HEK293 (cell line): ENCODE measurements at regions not wholly inside any gene's neighbourhood (a gene's known extent, or its start where the extent isn't known, plus 50 kb on each side); places are given as distances from the start of the nearest gene placed in this dataset.

Experiments
- CTCF ChIA-PET: fragments of 350-600 bp; formaldehyde crosslinking; extraction: SDS; loops from one replicate; lab custom pipeline; 2021; ENCODE audit warnings: antibody characterized with exemption; lab: Yijun Ruan, JAX
- POLR2A ChIA-PET: fragments of 300-600 bp; formaldehyde crosslinking; extraction: SDS; loops from one replicate; lab custom pipeline; 2020; ENCODE audit warnings: antibody characterized with exemption, inconsistent platforms; lab: Yijun Ruan, JAX
- H3K27ac ChIP-seq: fragments of 200-500 bp; sonication (Bioruptor generic); 2 replicates; pipeline ENCODE4 v1.5.1; 2014; ENCODE audit warnings: low read depth, low read length, control low read depth, inconsistent platforms; ENCODE audit errors: extremely low read depth
- H3K36me3 ChIP-seq, 2 experiments: fragments of 200-500 bp in 1 of 2; sonication (Bioruptor generic) in 1 of 2; 1 replicate in 1 of 2; 2 replicates in 1 of 2; pipeline ENCODE4 v1.5.1; 2014 to 2017; ENCODE audit warnings: inconsistent platforms in 2 of 2, low read length in 2 of 2; ENCODE audit not compliant: control insufficient read depth in 2 of 2, insufficient read depth in 1 of 2
- H3K4me1 ChIP-seq: fragments of 200-500 bp; sonication (Bioruptor generic); 2 replicates; pipeline ENCODE4 v1.5.1; 2014; ENCODE audit warnings: mild to moderate bottlenecking, low read length, inconsistent platforms; ENCODE audit not compliant: control insufficient read depth, insufficient read depth
- H3K4me3 ChIP-seq: 2 replicates; pipeline ENCODE4 v1.5.1; 2011; ENCODE audit warnings: low read depth, mild to moderate bottlenecking, control low read depth, low read length, moderate library complexity
- H3K9me3 ChIP-seq: fragments of 200-500 bp; sonication (Bioruptor generic); 2 replicates; pipeline ENCODE4 v1.5.1; 2014; ENCODE audit warnings: low read depth, low read length, inconsistent platforms; ENCODE audit not compliant: control insufficient read depth, insufficient read depth
- KLF7 ChIP-seq: fragments of 450-650 bp; formaldehyde crosslinking; IDR thresholded peaks from 2 replicates; pipeline ENCODE4 v1.5.1; 2016; ENCODE audit warnings: missing biosample characterization, missing genetic modification characterization, borderline replicate concordance
- RBAK ChIP-seq: fragments of 450-650 bp; formaldehyde crosslinking; IDR thresholded peaks from 2 replicates; pipeline ENCODE4 v1.5.1; 2016; ENCODE audit warnings: missing biosample characterization, missing genetic modification characterization
- SCRT2 ChIP-seq: fragments of 450-650 bp; formaldehyde crosslinking; IDR thresholded peaks from 2 replicates; pipeline ENCODE4 v1.5.1; 2016; ENCODE audit warnings: missing biosample characterization, missing genetic modification characterization
- SP2 ChIP-seq: fragments of 450-650 bp; formaldehyde crosslinking; IDR thresholded peaks from 2 replicates; pipeline ENCODE4 v1.5.1; 2016; ENCODE audit warnings: missing biosample characterization, missing genetic modification characterization
- ZBTB48 ChIP-seq: fragments of 450-650 bp; formaldehyde crosslinking; IDR thresholded peaks from 2 replicates; pipeline ENCODE4 v1.5.1; 2016; ENCODE audit warnings: missing biosample characterization, missing genetic modification characterization
- ZFHX2 ChIP-seq: fragments of 450-650 bp; formaldehyde crosslinking; conservative IDR thresholded peaks from 2 replicates; pipeline ENCODE4 v1.5.1; 2016; ENCODE audit warnings: missing biosample characterization, missing genetic modification characterization
- ZIC2 ChIP-seq: fragments of 450-650 bp; formaldehyde crosslinking; IDR thresholded peaks from 2 replicates; pipeline ENCODE4 v1.5.1; 2016; ENCODE audit warnings: missing biosample characterization, missing genetic modification characterization
- ZNF112 ChIP-seq: fragments of 450-650 bp; formaldehyde crosslinking; IDR thresholded peaks from 2 replicates; pipeline ENCODE4 v1.5.0; 2017; ENCODE audit warnings: missing biosample characterization, missing genetic modification characterization
- ZNF138 ChIP-seq: fragments of 450-650 bp; formaldehyde crosslinking; IDR thresholded peaks from 2 replicates; pipeline ENCODE4 v1.5.1; 2016; ENCODE audit warnings: missing biosample characterization, missing genetic modification characterization, borderline replicate concordance
- ZNF214 ChIP-seq: fragments of 450-650 bp; formaldehyde crosslinking; IDR thresholded peaks from 2 replicates; pipeline ENCODE4 v1.5.1; 2017; ENCODE audit warnings: missing biosample characterization, mild to moderate bottlenecking, missing genetic modification characterization, borderline replicate concordance
- ZNF24 ChIP-seq: fragments of 450-650 bp; formaldehyde crosslinking; IDR thresholded peaks from 2 replicates; pipeline ENCODE4 v1.5.1; 2016; ENCODE audit warnings: missing biosample characterization, missing genetic modification characterization
- ZNF335 ChIP-seq: fragments of 450-650 bp; formaldehyde crosslinking; conservative IDR thresholded peaks from 2 replicates; pipeline ENCODE4 v1.5.1; 2016; ENCODE audit warnings: missing biosample characterization, missing genetic modification characterization
- ZNF416 ChIP-seq: fragments of 450-650 bp; formaldehyde crosslinking; IDR thresholded peaks from 2 replicates; pipeline ENCODE4 v1.5.1; 2016; ENCODE audit warnings: missing biosample characterization, missing genetic modification characterization
- ZNF514 ChIP-seq: fragments of 450-650 bp; formaldehyde crosslinking; IDR thresholded peaks from 2 replicates; pipeline ENCODE4 v1.5.1; 2016; ENCODE audit warnings: missing biosample characterization, missing genetic modification characterization
- ZNF654 ChIP-seq: fragments of 450-650 bp; formaldehyde crosslinking; IDR thresholded peaks from 2 replicates; pipeline ENCODE4 v1.5.1; 2016; ENCODE audit warnings: low read depth, missing biosample characterization, missing genetic modification characterization
- ZNF664 ChIP-seq: fragments of 450-650 bp; formaldehyde crosslinking; IDR thresholded peaks from 2 replicates; pipeline ENCODE4 v1.5.1; 2016; ENCODE audit warnings: missing biosample characterization, missing genetic modification characterization
- ZNF837 ChIP-seq: fragments of 450-650 bp; formaldehyde crosslinking; IDR thresholded peaks from 2 replicates; pipeline ENCODE4 v1.5.1; 2016; ENCODE audit warnings: missing biosample characterization, missing genetic modification characterization
- TF ChIP-seq, protein P1 (sequence below): fragments of 450-650 bp; formaldehyde crosslinking; IDR thresholded peaks from 2 replicates; pipeline ENCODE4 v1.5.1; 2016; ENCODE audit warnings: missing biosample characterization, missing genetic modification characterization
- TF ChIP-seq, protein P2 (sequence below): fragments of 450-650 bp; formaldehyde crosslinking; IDR thresholded peaks from 2 replicates; pipeline ENCODE4 v1.5.1; 2016; ENCODE audit warnings: missing biosample characterization, missing genetic modification characterization
- TF ChIP-seq, protein P3 (sequence below): fragments of 450-650 bp; formaldehyde crosslinking; IDR thresholded peaks from 2 replicates; pipeline ENCODE4 v1.5.1; 2016; ENCODE audit warnings: missing biosample characterization, missing genetic modification characterization, borderline replicate concordance
- TF ChIP-seq, protein P4 (sequence below): fragments of 450-650 bp; formaldehyde crosslinking; IDR thresholded peaks from 2 replicates; pipeline ENCODE4 v1.5.1; 2016; ENCODE audit warnings: missing biosample characterization, missing genetic modification characterization

DNA sequence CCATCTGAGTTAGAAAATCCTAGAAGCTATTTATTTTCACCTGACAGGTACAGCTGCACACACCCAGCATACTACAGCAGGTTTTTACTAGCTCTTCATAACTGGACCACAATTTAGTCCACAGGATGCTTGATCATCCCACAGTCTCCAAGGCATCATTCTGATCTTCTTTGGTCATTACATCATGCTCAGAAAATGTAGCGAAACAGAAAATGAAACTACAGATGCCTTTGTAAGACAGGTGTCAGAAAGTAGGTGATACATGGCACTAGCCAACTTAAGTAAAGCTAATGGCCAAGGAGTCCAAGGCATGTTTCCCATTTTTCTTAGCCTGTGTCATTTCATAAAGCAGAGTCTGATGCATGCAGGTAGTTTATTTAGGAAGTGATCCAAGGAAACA is 102.3 kb downstream of the HTR1B start (continued):
- TF ChIP-seq, protein P1, sequence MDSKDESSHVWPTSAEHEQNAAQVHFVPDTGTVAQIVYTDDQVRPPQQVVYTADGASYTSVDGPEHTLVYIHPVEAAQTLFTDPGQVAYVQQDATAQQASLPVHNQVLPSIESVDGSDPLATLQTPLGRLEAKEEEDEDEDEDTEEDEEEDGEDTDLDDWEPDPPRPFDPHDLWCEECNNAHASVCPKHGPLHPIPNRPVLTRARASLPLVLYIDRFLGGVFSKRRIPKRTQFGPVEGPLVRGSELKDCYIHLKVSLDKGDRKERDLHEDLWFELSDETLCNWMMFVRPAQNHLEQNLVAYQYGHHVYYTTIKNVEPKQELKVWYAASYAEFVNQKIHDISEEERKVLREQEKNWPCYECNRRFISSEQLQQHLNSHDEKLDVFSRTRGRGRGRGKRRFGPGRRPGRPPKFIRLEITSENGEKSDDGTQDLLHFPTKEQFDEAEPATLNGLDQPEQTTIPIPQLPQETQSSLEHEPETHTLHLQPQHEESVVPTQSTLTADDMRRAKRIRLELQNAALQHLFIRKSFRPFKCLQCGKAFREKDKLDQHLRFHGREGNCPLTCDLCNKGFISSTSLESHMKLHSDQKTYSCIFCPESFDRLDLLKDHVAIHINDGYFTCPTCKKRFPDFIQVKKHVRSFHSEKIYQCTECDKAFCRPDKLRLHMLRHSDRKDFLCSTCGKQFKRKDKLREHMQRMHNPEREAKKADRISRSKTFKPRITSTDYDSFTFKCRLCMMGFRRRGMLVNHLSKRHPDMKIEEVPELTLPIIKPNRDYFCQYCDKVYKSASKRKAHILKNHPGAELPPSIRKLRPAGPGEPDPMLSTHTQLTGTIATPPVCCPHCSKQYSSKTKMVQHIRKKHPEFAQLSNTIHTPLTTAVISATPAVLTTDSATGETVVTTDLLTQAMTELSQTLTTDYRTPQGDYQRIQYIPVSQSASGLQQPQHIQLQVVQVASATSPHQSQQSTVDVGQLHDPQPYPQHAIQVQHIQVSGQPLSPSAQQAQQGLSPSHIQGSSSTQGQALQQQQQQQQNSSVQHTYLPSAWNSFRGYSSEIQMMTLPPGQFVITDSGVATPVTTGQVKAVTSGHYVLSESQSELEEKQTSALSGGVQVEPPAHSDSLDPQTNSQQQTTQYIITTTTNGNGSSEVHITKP, result no peak
- no peak for TF ChIP-seq ZFHX2 (tag by site-specific recombination)

DNA sequence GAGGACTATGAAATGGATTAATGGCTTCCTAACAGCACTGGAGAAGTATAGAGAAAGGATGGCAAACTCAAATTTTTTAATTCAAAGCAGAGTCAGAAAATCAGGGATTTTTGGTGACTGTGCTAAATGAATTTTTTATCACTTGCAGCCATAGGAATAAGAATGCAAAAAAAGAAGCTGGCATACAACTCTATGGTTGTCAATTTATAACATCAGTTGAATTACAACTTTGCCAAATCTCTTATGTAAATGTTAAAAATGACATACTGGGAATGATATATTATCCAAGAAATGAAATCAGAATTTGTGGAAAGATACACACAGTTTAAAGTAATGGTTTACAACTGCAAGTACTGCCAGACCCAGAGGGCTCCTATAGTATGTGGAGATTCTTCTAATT is 106.5 kb downstream of the HTR1B start:
- Histone ChIP-seq H3K4me1 (no peaks in the 10 kb centered on the region; the same call in 1 of the 2 replicates), H3K36me3 (no peaks in the 10 kb centered on the region), H3K4me3 (no peak overlapping the region), H3K27ac (no peak overlapping the region), H3K9me3 (no peaks in the 10 kb centered on the region)
- no peak for TF ChIP-seq ZIC2 (tag by site-specific recombination)
- TF ChIP-seq ZNF514, result no peak
- TF ChIP-seq SP2 (tag by site-specific recombination), result no peak
- no peak for TF ChIP-seq KLF7 (tag by site-specific recombination)
- no peak for TF ChIP-seq ZNF24
- no peak for TF ChIP-seq RBAK
- TF ChIP-seq ZNF416, result no peak
- TF ChIP-seq, protein P2, sequence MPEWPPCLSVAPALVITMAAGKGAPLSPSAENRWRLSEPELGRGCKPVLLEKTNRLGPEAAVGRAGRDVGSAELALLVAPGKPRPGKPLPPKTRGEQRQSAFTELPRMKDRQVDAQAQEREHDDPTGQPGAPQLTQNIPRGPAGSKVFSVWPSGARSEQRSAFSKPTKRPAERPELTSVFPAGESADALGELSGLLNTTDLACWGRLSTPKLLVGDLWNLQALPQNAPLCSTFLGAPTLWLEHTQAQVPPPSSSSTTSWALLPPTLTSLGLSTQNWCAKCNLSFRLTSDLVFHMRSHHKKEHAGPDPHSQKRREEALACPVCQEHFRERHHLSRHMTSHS, result no peak
- no peak for TF ChIP-seq ZBTB48 (tag by site-specific recombination)
- CTCF ChIA-PET, result no interaction called here
- POLR2A ChIA-PET, result no interaction called here

DNA sequence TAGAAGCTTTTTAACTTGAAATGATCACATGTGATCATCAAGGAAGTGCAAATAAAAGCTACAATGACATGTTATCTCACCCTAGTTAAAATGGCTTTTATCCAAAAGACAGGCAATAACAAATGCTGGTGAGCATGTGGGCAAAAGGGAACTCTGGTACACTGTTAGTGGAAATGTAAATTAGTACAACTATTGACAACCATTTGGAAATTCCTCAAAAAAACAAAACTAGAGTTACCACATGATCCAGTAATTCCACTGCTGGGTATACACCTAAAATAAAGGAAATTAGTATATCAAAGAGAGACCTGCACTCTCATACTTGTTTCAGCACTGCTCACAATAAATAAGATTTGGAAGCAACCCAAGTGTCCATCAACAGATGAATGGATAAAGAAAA is 108.7 kb downstream of the HTR1B start:
- Histone ChIP-seq H3K4me3 (no peak overlapping the region), H3K36me3 (peaks cover 0 to under 1% of the 10 kb centered on the region in 2 experiments; a peak in 2 of 3 replicates), H3K9me3 (no peaks in the 10 kb centered on the region), H3K27ac (no peak overlapping the region), H3K4me1 (no peaks in the 10 kb centered on the region; the same call in 1 of the 2 replicates)
- ChIA-PET CTCF (no interaction called here), POLR2A (no interaction called here)
- TF ChIP-seq SP2 (tag by site-specific recombination) (no peak), SCRT2 (tag by site-specific recombination) (no peak), ZNF664 (tag by site-specific recombination) (no peak), ZNF837 (tag by site-specific recombination) (no peak), ZNF138 (tag by site-specific recombination) (no peak), ZNF335 (tag by site-specific recombination) (no peak), ZNF214 (tag by site-specific recombination) (no peak), ZNF654 (no peak), ZNF112 (tag by site-specific recombination) (no peak)
- TF ChIP-seq, protein P3, sequence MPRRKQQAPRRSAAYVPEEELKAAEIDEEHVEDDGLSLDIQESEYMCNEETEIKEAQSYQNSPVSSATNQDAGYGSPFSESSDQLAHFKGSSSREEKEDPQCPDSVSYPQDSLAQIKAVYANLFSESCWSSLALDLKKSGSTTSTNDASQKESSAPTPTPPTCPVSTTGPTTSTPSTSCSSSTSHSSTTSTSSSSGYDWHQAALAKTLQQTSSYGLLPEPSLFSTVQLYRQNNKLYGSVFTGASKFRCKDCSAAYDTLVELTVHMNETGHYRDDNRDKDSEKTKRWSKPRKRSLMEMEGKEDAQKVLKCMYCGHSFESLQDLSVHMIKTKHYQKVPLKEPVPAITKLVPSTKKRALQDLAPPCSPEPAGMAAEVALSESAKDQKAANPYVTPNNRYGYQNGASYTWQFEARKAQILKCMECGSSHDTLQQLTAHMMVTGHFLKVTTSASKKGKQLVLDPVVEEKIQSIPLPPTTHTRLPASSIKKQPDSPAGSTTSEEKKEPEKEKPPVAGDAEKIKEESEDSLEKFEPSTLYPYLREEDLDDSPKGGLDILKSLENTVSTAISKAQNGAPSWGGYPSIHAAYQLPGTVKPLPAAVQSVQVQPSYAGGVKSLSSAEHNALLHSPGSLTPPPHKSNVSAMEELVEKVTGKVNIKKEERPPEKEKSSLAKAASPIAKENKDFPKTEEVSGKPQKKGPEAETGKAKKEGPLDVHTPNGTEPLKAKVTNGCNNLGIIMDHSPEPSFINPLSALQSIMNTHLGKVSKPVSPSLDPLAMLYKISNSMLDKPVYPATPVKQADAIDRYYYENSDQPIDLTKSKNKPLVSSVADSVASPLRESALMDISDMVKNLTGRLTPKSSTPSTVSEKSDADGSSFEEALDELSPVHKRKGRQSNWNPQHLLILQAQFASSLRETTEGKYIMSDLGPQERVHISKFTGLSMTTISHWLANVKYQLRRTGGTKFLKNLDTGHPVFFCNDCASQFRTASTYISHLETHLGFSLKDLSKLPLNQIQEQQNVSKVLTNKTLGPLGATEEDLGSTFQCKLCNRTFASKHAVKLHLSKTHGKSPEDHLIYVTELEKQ (tag by site-specific recombination), result no peak
- TF ChIP-seq, protein P4, sequence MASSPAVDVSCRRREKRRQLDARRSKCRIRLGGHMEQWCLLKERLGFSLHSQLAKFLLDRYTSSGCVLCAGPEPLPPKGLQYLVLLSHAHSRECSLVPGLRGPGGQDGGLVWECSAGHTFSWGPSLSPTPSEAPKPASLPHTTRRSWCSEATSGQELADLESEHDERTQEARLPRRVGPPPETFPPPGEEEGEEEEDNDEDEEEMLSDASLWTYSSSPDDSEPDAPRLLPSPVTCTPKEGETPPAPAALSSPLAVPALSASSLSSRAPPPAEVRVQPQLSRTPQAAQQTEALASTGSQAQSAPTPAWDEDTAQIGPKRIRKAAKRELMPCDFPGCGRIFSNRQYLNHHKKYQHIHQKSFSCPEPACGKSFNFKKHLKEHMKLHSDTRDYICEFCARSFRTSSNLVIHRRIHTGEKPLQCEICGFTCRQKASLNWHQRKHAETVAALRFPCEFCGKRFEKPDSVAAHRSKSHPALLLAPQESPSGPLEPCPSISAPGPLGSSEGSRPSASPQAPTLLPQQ, result no peak
